Aorta (tissue), 5 donors: ENCODE measurements at regions not wholly inside any gene's neighbourhood (a gene's known extent, or its start where the extent isn't known, plus 50 kb on each side); places are given as distances from the start of the nearest gene placed in this dataset.
"Not testable (repeated sequence)": the region's sequence is repeated elsewhere in the genome, so short reads cannot be mapped to it uniquely, and the experiment has no call there.

Experiments
- ATAC-seq: fragments of 200-7000 bp; cut with Tn5 transposase; one replicate; pipeline ENCODE4 v1.9.1; 2022; ENCODE audit warnings: moderate library complexity; ENCODE audit not compliant: low FRiP score
- DNase-seq, 2 donors: peaks; one replicate each; pipeline ENCODE4 v3.0.0-alpha.2; 2020
- H3K27ac ChIP-seq, 2 donors: one replicate each; pipeline ENCODE4 v1.5.1; 2013; ENCODE audit warnings: low read length in 2 of 2, mild to moderate bottlenecking in 2 of 2, moderate library complexity in 2 of 2, control low read depth in 1 of 2, inconsistent platforms in 1 of 2, low read depth in 1 of 2
- H3K27me3 ChIP-seq, 2 donors: one replicate each; pipeline ENCODE4 v1.6.1; 2013; ENCODE audit warnings: control low read depth in 1 of 2, low read length in 1 of 2, mild to moderate bottlenecking in 1 of 2, moderate library complexity in 1 of 2; ENCODE audit not compliant: insufficient read depth in 2 of 2, control insufficient read depth in 1 of 2
- H3K36me3 ChIP-seq, 2 donors: one replicate each; pipeline ENCODE4 v1.6.1; 2013; ENCODE audit warnings: control low read depth in 1 of 2, low read length in 1 of 2, mild to moderate bottlenecking in 1 of 2; ENCODE audit not compliant: insufficient read depth in 2 of 2, control insufficient read depth in 1 of 2
- H3K4me1 ChIP-seq, 2 donors: one replicate each; pipeline ENCODE4 v1.6.1; 2013; ENCODE audit warnings: low read length in 2 of 2, control low read depth in 1 of 2, mild to moderate bottlenecking in 1 of 2, moderate library complexity in 1 of 2; ENCODE audit not compliant: insufficient read depth in 2 of 2, control insufficient read depth in 1 of 2
- H3K4me3 ChIP-seq, 2 donors: one replicate each; pipeline ENCODE4 v1.5.1; 2013; ENCODE audit warnings: low read length in 2 of 2, control low read depth in 1 of 2, mild to moderate bottlenecking in 1 of 2
- H3K9me3 ChIP-seq: one replicate; pipeline ENCODE4 v1.6.1; 2013; ENCODE audit warnings: mild to moderate bottlenecking, low read length; ENCODE audit not compliant: control insufficient read depth
- WGBS, 2 donors: extraction: QIAGEN DNeasy Blood & Tissue Kit; methylation state at CpG; one replicate each; pipeline ENCODE4 v1.1.7; 2013; 5-methylcytosine and 5-hydroxymethylcytosine counted together
- intact Hi-C, 2 donors: fragments of 100-400 bp; cut with DNase I; formaldehyde crosslinking; loops; one replicate each; pipeline versions ENCODE4 v1.14.2 to v1.15.0; 2022
- donor health status: healthy with polysubstance abuse.
- donor health status: Bipolar disorder and iron deficiency.
- donor health status: DM: no; HTN: no; CAD: no.
- donor health status: DM: no; HTN: no; CAD: no.
- donor health status: DM: yes; HTN: yes; CAD: no.

GRCh38 chr7:137127806-137128205, 215.7 kb downstream of the PTN start:
- 65 to 69% methylated on average over 2 of the region's 2 CpGs for WGBS, 2 donors
- ATAC-seq (no peak), DNase-seq (no peak)
- Histone ChIP-seq H3K4me1 (no peaks in the 10 kb centered on the region), H3K4me3 (no peak overlapping the region), H3K9me3 (no peaks in the 10 kb centered on the region), H3K36me3 (no peaks in the 10 kb centered on the region), H3K27ac (no peak overlapping the region), H3K27me3 (no peaks in the 10 kb centered on the region)
- intact Hi-C loops, result no loop called here

- H3K4me1 ChIP-seq, result no peaks in the 10 kb centered on the region
- intact Hi-C loops, result no loop called here
- WGBS, 2 donors, result 50 to 92% methylated on average over 1 of the region's 1 CpG
- ATAC-seq (no peak), DNase-seq (no peak)
- H3K27me3 ChIP-seq, result no peaks in the 10 kb centered on the region
- H3K36me3 ChIP-seq, result no peaks in the 10 kb centered on the region
- no peak overlapping the region for H3K27ac ChIP-seq
- no peak overlapping the region for H3K4me3 ChIP-seq
- no peaks in the 10 kb centered on the region for H3K9me3 ChIP-seq
Observed at GRCh38 chr7:137127058-137127457, 216.5 kb downstream of the PTN start.

GRCh38 chr7:137122145-137122544, 221.4 kb downstream of the PTN start:
- Histone ChIP-seq H3K36me3 (no peaks in the 10 kb centered on the region), H3K4me3 (no peak overlapping the region), H3K27me3 (no peaks in the 10 kb centered on the region), H3K27ac (no peak overlapping the region), H3K4me1 (no peaks in the 10 kb centered on the region), H3K9me3 (no peaks in the 10 kb centered on the region)
- no peak for ATAC-seq
- intact Hi-C loops, result no loop called here
- no peak for DNase-seq
- 69 to 86% methylated on average over 2 of the region's 2 CpGs for WGBS, 2 donors

GRCh38 chr7:137120690-137121089, 222.8 kb downstream of the PTN start:
- intact Hi-C loops, result no loop called here
- Histone ChIP-seq H3K4me1 (no peaks in the 10 kb centered on the region), H3K36me3 (no peaks in the 10 kb centered on the region), H3K4me3 (no peak overlapping the region), H3K27ac (no peak overlapping the region), H3K27me3 (no peaks in the 10 kb centered on the region), H3K9me3 (no peaks in the 10 kb centered on the region)
- no peak for ATAC-seq
- WGBS, 2 donors, result 31 to 48% methylated on average over 2 of the region's 2 CpGs
- DNase-seq, result no peak

GRCh38 chr7:137110535-137110934, 233.0 kb downstream of the PTN start:
- ATAC-seq, result no peak
- H3K4me3 ChIP-seq, result no peak overlapping the region
- intact Hi-C loops, result no loop called here
- no peaks in the 10 kb centered on the region for H3K36me3 ChIP-seq
- no peaks in the 10 kb centered on the region for H3K9me3 ChIP-seq
- no peaks in the 10 kb centered on the region for H3K4me1 ChIP-seq
- no peak overlapping the region for H3K27ac ChIP-seq
- no peak for DNase-seq
- no peaks in the 10 kb centered on the region for H3K27me3 ChIP-seq

- Histone ChIP-seq H3K36me3 (no peaks in the 10 kb centered on the region), H3K4me3 (no peak overlapping the region), H3K27ac (no peak overlapping the region), H3K9me3 (no peaks in the 10 kb centered on the region), H3K4me1 (no peaks in the 10 kb centered on the region), H3K27me3 (no peaks in the 10 kb centered on the region)
- 72 to 86% methylated on average over 3 of the region's 3 CpGs for WGBS, 2 donors
- no peak for DNase-seq
- ATAC-seq, result no peak
- intact Hi-C loops, result no loop called here
Observed at GRCh38 chr7:137110091-137110509, 233.4 kb downstream of the PTN start.

GRCh38 chr7:137107802-137108201, 235.7 kb downstream of the PTN start:
- H3K4me1 ChIP-seq, H3K4me3 ChIP-seq, H3K9me3 ChIP-seq, H3K27ac ChIP-seq, intact Hi-C loops, H3K36me3 ChIP-seq, ATAC-seq, H3K27me3 ChIP-seq, DNase-seq: not testable (repeated sequence)
- WGBS, 2 donors, result 89 to 94% methylated on average over 2 of the region's 2 CpGs

- DNase-seq, H3K27me3 ChIP-seq, H3K36me3 ChIP-seq, intact Hi-C loops, H3K4me3 ChIP-seq, H3K4me1 ChIP-seq, H3K27ac ChIP-seq, H3K9me3 ChIP-seq, ATAC-seq: not testable (repeated sequence)
- 80 to 82% methylated on average over 8 of the region's 8 CpGs for WGBS, 2 donors
Observed at GRCh38 chr7:137103526-137103925, 235.1 kb downstream of the CHRM2 start.

GRCh38 chr7:137097111-137097510, 228.7 kb downstream of the CHRM2 start:
- no peaks in the 10 kb centered on the region for H3K4me1 ChIP-seq
- H3K36me3 ChIP-seq, result no peaks in the 10 kb centered on the region
- 30 to 42% methylated on average over 1 of the region's 1 CpG for WGBS, 2 donors
- intact Hi-C loops, result no loop called here
- H3K27ac ChIP-seq, result no peak overlapping the region
- no peak overlapping the region for H3K4me3 ChIP-seq
- DNase-seq (no peak), ATAC-seq (no peak)
- no peaks in the 10 kb centered on the region for H3K9me3 ChIP-seq
- H3K27me3 ChIP-seq, result no peaks in the 10 kb centered on the region
